ENCODE measurements at regions not wholly inside any gene's neighbourhood (a gene's known extent, or its start where the extent isn't known, plus 50 kb on each side); places are given as distances from the start of the nearest gene placed in this dataset.
"Not testable (repeated sequence)": the region's sequence is repeated elsewhere in the genome, so short reads cannot be mapped to it uniquely, and the experiment has no call there.

- DNase-seq (ENCODE audit: low spot score in 2 of 2) = no peak
- 83% methylated on average over 1 of the region's 1 CpG for WGBS
- Histone ChIP-seq H3K9me3 (no peaks in the 10 kb centered on the region), H3K4me3 (no peak overlapping the region), H3K36me3 (no peaks in the 10 kb centered on the region), H3K27me3 (no peaks in the 10 kb centered on the region), H3K27ac (no peak overlapping the region), H3K4me1 (peaks cover 6% of the 10 kb centered on the region)
- TF ChIP-seq POLR2A (IDR thresholded peaks at IDR 0.05) = no peak
- TF ChIP-seq, protein P1, sequence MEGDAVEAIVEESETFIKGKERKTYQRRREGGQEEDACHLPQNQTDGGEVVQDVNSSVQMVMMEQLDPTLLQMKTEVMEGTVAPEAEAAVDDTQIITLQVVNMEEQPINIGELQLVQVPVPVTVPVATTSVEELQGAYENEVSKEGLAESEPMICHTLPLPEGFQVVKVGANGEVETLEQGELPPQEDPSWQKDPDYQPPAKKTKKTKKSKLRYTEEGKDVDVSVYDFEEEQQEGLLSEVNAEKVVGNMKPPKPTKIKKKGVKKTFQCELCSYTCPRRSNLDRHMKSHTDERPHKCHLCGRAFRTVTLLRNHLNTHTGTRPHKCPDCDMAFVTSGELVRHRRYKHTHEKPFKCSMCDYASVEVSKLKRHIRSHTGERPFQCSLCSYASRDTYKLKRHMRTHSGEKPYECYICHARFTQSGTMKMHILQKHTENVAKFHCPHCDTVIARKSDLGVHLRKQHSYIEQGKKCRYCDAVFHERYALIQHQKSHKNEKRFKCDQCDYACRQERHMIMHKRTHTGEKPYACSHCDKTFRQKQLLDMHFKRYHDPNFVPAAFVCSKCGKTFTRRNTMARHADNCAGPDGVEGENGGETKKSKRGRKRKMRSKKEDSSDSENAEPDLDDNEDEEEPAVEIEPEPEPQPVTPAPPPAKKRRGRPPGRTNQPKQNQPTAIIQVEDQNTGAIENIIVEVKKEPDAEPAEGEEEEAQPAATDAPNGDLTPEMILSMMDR (IDR thresholded peaks at IDR 0.05) = no peak
- TF ChIP-seq POLR2AphosphoS5 (IDR thresholded peaks at IDR 0.05) = no peak
- TF ChIP-seq EP300 (IDR thresholded peaks at IDR 0.05) = no peak
These were observed 191.7 kb upstream of the NDUFV2 start for GRCh38 chr18:8910843-8911242.

DNA sequence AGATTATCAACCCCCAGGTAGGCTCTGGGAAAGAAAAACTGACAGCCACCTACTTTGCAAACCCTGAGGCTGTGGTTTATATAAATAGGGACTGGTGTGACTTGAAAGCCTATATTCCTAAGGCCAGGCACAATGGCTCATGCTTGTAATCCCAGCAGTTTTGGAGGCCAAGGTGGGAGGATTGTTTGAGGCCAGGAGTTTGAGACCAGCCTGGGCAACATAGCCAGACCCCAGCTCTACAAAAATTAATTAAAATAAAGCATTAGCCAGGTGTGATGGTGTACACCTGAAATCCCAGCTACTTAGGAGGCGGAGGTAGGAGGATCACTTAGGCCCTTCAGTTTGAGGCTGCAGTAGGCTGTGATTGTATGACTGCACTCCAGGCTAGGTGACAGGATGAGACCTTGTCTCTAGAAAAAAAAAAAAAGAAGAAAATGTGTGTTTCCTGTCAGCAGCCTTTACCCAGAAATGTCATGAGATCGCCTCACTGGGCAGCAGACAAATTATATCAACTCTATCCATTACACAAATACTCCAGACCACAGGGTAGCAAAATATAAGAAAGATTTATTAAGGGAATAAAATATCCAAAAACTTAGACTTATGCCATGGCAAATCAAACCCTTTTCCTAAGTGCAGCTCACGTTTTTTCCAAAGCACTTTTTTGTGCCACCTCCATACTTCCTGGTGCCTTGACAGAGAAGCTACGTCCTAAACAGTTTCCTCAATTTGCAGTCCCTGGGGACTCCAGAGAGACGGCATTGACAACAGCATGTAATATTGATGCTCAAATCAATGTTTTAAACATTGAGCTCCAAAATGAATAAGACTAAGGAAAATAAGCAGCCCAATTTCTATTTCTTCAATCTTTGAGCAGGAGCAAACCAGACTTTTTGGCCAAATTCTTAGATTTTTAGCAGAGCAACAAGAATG lies 190.8 kb upstream of the NDUFV2 start:
- WGBS = 80% methylated on average over 5 of the region's 5 CpGs
- Histone ChIP-seq H3K27me3 (no peaks in the 10 kb centered on the region), H3K36me3 (no peaks in the 10 kb centered on the region), H3K4me3 (no peak overlapping the region), H3K27ac (no peak overlapping the region), H3K9me3 (no peaks in the 10 kb centered on the region), H3K4me1 (peaks cover 6% of the 10 kb centered on the region)
- no peak for DNase-seq (ENCODE audit: low spot score in 2 of 2)
- TF ChIP-seq, protein P1 (IDR thresholded peaks at IDR 0.05) = no peak
- no peak for TF ChIP-seq POLR2A (IDR thresholded peaks at IDR 0.05)

DNA sequence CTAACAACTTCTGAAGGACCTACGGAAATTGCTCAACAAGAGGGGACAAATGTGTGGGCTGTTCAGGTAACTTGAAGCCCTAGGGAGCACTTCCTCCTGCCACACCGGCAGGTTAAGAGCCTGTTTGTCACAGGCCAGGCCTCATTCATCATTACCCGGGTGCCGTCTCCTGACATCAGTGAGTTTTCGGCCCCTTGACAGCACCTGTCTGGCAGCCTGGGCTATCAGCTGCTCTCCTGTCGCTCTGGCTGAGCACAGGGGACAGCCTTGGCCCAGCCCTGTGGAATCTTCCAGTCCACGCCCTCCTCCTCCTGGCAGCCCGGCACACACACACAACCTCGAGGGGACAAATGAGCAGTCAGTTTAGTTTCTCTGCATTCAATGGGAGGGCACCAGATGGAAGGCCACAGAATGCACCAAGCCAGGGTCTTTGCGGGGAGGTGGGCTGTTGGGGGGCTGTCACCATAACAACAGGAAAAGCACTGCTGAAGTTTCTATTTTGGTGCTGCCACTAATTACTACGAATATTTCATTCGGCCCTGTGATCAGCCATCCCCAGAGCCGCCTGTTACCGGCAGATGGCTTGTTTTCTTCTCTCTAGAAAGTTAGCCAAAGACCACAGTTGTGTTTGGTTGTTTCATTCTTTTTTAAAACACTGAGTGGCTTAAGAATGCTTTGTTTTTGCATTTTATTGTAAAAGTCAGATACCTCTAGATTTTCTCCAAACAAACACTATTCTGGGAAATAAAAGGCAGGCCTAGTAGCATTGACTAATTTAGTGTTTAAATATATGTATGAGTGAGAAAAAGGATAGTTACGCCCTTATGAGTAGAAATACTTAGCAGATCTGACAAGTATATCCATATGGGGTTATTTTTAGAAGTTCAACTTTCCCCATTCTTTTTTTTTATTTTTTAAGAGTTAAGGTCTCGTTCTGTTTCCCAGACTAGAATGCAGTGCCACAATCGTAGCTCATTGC lies 189.9 kb upstream of the NDUFV2 start:
- no peaks in the 10 kb centered on the region for H3K36me3 ChIP-seq
- H3K4me3 ChIP-seq = no peak overlapping the region
- no peak overlapping the region for H3K27ac ChIP-seq
- peaks cover 6% of the 10 kb centered on the region for H3K4me1 ChIP-seq
- TF ChIP-seq POLR2AphosphoS5 (IDR thresholded peaks at IDR 0.05) (no peak), POLR2A (IDR thresholded peaks at IDR 0.05) (no peak), EP300 (IDR thresholded peaks at IDR 0.05) (no peak)
- TF ChIP-seq, protein P1 (IDR thresholded peaks at IDR 0.05) = no peak
- no peaks in the 10 kb centered on the region for H3K9me3 ChIP-seq
- 51% methylated on average over 17 of the region's 17 CpGs for WGBS
- DNase-seq (ENCODE audit: low spot score in 2 of 2) = no peak
- H3K27me3 ChIP-seq = no peaks in the 10 kb centered on the region

DNA sequence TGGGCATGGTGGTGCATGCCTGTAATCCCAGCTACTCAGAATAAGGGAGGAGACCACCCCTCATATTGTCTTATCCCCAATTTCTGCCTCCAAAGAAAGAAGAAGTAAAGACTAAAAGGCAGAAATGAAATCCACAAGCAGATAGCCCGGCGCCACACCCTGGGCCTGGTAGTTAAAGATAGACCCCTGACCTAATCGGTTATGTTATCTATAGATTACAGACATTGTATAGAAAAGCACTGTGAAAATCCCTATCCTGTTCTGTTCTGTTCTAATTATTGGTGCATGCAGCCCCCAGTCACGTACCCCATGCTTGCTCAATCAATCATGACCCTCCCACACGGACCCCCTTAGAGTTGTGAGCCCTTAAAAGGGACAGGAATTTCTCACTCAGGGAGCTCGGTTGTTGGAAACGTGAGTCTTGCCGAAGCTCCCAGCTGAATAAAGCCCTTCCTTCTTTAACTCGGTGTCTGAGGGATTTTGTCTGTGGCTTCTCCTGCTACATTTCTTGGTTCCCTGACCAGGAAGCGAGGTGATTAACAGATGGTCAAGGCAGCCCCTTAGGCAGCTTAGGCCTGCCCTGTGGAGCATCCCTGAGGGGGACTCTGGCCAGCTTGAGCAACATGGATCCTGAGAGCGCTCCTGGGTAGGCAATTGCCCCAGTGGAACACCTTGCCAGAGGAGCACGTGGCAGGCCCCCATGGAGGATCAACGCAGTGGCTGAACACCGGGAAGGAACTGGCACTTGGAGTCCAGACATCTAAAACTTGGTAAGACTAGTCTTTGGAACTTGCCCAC lies 188.7 kb upstream of the NDUFV2 start:
- H3K9me3 ChIP-seq; H3K27me3 ChIP-seq; DNase-seq (ENCODE audit: low spot score in 2 of 2); H3K4me1 ChIP-seq; H3K36me3 ChIP-seq; H3K4me3 ChIP-seq; H3K27ac ChIP-seq: not testable (repeated sequence)
- WGBS = 91% methylated on average over 12 of the region's 14 CpGs

DNA sequence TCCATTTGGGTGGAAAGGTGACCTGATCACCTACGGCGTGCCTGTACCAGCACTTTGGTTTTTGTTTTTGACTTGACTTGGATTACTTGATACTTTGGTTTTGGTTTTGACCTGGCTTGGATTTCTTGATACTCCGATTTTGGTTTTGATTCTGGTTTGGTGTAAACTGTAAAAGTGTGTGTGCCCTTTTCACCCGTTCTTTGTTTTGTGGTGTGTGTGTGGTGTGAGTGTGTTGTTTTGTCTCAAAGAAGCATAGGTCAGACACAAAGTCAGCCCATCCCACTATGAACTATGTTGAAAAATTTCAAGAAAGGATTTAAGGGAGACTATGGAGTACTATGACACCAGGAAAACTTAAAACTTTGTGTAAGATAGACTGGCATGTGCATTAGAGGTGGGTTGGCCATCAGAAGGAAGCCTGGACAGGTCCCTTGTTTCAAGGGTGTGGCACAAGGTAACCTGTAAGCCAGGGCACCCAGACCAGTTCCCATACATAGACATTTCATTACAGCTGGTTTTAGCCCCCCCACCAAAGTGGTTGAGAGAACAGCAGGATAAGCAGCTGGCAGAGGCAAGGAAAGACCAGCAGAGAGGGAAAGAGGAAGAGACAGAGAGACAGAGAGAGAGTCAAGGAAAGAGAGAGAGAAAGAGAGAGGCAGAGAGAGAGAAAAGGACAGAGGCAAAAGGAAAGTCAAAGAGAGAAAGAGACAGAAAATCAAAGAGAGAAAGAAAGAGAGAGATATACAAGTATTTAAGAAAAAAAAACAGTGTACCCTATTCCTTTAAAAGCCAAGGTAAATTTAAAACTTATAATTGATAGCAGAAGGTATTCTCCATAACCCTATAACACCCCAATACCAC lies 187.9 kb upstream of the NDUFV2 start:
- H3K9me3 ChIP-seq; H3K27ac ChIP-seq; H3K36me3 ChIP-seq; H3K4me1 ChIP-seq; H3K27me3 ChIP-seq; DNase-seq (ENCODE audit: low spot score in 2 of 2); H3K4me3 ChIP-seq: not testable (repeated sequence)
- WGBS = 97% methylated on average over 4 of the region's 4 CpGs

- H3K4me3 ChIP-seq; H3K27ac ChIP-seq; H3K27me3 ChIP-seq; DNase-seq (ENCODE audit: low spot score in 2 of 2); H3K4me1 ChIP-seq; H3K36me3 ChIP-seq; H3K9me3 ChIP-seq: not testable (repeated sequence)
- 87% methylated on average over 7 of the region's 7 CpGs for WGBS
These were observed 181.4 kb upstream of the NDUFV2 start for GRCh38 chr18:8920856-8921787.

Data from suprapubic skin (tissue), 4 donors.